ENCODE measurements at regions not wholly inside any gene's neighbourhood (a gene's known extent, or its start where the extent isn't known, plus 50 kb on each side); places are given as distances from the start of the nearest gene placed in this dataset.

GRCh38 chr4:175106301-175106700, 188.1 kb downstream of the ADAM29 start:
- TF ChIP-seq, protein P1, sequence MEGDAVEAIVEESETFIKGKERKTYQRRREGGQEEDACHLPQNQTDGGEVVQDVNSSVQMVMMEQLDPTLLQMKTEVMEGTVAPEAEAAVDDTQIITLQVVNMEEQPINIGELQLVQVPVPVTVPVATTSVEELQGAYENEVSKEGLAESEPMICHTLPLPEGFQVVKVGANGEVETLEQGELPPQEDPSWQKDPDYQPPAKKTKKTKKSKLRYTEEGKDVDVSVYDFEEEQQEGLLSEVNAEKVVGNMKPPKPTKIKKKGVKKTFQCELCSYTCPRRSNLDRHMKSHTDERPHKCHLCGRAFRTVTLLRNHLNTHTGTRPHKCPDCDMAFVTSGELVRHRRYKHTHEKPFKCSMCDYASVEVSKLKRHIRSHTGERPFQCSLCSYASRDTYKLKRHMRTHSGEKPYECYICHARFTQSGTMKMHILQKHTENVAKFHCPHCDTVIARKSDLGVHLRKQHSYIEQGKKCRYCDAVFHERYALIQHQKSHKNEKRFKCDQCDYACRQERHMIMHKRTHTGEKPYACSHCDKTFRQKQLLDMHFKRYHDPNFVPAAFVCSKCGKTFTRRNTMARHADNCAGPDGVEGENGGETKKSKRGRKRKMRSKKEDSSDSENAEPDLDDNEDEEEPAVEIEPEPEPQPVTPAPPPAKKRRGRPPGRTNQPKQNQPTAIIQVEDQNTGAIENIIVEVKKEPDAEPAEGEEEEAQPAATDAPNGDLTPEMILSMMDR (IDR thresholded peaks at IDR 0.05) = no peak
- TF ChIP-seq PRDM15 (CRISPR knock-in tag; IDR thresholded peaks at IDR 0.05) (no peak), NFYB (CRISPR knock-in tag; conservative IDR thresholded peaks at IDR 0.05; ENCODE audit: low read depth) (no peak), EMX1 (CRISPR knock-in tag; IDR thresholded peaks at IDR 0.05) (no peak), PRRX2 (CRISPR knock-in tag; IDR thresholded peaks at IDR 0.05) (no peak), ESRRA (CRISPR knock-in tag; IDR thresholded peaks at IDR 0.05; ENCODE audit: borderline replicate concordance) (no peak)

Measured in WTC11 (cell line).